DMS79 (cell line): ENCODE measurements at regions not wholly inside any gene's neighbourhood (a gene's known extent, or its start where the extent isn't known, plus 50 kb on each side); places are given as distances from the start of the nearest gene placed in this dataset.
A peak's percentile ranks its signal among the peaks of the same experiment; 100 is the strongest.
"Not testable (repeated sequence)": the region's sequence is repeated elsewhere in the genome, so short reads cannot be mapped to it uniquely, and the experiment has no call there.

ENCODE experiments used
- DNase-seq: peaks from one replicate; lab custom pipeline; 2025; lab: John Stamatoyannopoulos, UW

DNA sequence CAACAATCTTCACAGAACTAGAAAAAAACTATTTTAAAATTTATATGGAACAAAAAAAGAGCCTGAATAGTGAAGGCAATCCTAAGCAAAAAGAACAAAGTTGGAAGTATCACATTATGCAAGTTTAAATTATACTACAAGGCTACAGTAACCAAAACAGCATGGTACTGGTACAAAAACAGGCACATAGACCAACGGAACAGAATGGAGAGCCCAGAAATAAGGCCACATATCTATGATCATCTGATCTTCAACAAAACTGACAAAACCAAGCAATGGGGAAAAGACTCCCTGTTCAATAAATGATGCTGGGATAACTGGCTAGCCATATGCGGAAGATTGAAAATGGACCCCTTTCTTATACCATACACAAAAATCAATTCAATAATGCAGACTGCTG, 74.4 kb upstream of the RTN4 start:
- DNase-seq, result not testable (repeated sequence)

DNA sequence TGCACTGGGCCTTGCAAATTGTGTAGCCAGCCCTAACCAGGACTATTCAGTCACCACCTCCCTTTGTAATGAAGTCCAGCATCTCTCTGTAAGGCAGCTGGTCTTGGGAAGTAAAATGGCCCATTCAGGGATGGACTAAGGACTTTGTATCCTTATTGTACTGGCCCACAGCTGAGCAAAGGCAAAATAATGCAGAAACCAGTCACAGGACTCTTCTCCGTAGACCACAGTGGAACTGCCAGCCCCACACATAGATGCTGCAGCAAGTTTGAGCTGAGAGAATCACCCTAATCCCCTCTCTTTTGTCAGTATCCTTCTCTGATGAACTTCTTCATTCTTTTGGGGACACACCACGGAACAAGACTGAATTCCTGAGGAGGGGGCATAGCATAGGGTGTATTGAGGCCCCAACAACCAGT, 73.6 kb upstream of the RTN4 start:
- no peak for DNase-seq

DNA sequence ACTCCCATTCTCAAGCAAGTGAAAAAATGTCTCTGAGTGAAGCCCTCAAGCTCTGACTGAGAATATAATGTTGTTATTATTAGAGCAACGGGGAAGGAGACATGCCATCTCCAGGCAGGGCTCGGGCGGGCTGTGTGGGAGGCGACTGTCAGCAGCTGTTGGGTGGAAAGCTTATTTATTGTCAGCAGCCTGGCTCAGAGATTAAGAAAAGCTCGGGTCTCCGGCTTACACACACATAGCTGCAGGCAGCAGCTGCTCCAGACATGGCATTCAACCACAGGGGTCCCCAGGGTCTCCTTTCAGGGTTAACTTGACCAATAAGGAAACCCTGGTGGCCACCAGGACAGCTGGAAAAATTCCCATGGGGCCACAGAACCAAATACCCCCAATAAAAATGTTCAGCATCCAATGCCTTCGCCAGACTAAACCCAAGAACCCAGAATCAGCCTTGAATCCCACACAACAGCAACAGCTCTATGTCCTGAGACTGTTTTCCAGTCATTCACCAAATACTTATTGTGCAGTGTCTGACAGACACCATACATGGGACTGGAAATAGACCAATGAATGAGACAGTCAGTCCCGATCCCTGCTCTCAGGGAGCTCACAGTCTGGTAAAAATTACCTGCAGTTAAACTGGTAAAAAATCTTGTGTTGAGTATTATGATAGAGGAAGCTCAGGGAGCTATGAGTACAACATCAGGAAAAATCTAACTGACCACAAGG, 70.5 kb upstream of the RTN4 start:
- no peak for DNase-seq

DNA sequence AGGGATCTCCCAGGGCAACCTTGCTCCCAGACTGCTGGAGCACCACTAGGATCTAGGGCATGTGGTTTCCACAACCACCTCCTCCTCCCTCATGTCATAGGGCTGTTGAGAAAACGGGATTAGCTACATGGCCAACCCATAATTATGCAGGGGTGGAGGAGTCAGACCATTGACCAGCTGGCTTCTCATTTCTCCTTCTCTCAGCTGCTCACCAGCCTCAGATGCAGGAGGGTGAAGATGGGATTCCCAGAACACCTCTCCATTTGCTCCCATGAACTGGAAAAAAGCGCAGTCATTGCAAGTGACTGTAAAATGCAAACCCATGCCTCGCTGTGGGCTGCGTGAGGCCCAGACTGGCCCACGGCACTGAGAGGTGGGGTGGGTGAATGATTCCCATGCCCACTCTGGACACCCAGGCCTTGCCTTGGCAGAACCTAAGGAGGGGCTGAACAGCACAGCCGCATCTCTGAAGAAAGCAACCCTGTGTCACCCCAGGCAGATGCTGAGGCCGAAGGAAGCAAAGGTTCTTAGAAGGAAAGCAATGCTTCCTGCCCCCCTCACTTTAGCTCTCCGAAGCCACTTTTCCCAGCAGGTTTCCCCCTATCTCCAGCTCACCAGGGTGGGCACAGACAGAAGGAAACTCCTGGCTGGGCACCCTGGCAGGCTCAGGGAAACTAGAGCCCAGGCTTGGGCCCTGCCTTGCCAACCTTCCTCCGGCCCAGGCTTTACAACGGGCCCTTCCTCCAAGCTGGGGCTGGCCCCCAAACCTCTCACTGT, 69.6 kb upstream of the RTN4 start:
- no peak for DNase-seq

DNA sequence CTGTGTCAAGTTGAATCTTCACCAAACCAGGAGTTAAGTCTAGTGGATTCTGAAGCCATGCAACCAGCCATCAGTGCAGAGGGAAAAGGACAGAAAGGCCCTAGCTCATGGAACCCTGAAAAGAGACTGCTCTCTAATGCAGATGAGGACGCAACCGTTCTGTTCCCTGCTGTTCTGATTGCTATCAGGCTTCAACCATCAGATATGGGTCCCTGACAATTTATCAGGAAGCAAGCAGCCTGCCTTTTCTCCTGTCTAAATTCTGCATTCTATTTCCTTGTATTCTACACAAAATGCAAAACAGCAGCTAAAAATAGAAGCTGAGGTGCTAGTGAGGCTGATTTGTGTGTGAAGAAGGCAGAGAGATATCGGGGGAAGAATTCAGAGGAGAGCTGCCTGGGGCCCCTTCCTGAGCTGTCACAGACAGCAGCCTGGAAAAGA, 68.4 kb upstream of the RTN4 start:
- no peak for DNase-seq

DNA sequence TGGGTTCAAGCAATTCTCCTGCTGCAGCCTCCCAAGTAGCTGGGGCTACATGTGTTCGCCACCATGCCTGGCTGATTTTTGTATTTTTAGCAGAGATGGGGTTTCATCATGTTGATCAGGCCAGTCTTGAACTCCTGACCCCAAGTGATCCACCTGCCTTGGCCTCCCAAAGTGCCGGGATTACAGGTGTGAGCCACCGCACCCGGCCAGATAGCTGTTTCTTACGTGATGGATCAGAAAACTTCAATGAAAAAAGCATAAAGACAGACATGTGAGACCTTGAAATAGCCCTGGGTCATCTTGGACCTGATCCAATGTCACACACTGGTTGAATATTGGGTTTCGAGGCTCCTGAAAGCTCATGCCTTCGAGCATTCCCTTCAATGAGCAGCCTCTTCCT, 66.7 kb upstream of the RTN4 start:
- DNase-seq, result no peak

DNA sequence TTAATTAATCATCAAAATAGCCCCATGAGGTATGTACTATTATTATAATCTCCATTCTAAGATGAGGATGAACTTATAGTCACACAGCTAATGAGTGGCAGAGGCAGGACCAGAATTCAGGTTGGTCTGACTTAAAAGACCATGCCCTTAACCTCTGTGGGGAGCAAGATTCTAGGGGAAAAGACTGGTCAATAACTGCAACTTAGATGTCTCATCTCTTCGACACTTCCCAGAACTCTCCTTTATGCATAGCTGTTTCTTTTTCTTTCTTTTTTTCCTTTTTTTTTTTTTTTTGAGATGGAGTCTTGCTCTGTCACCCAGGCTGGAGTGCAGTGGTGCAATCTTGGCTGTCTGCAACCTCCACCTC, 66.3 kb upstream of the RTN4 start:
- DNase-seq, result no peak

DNA sequence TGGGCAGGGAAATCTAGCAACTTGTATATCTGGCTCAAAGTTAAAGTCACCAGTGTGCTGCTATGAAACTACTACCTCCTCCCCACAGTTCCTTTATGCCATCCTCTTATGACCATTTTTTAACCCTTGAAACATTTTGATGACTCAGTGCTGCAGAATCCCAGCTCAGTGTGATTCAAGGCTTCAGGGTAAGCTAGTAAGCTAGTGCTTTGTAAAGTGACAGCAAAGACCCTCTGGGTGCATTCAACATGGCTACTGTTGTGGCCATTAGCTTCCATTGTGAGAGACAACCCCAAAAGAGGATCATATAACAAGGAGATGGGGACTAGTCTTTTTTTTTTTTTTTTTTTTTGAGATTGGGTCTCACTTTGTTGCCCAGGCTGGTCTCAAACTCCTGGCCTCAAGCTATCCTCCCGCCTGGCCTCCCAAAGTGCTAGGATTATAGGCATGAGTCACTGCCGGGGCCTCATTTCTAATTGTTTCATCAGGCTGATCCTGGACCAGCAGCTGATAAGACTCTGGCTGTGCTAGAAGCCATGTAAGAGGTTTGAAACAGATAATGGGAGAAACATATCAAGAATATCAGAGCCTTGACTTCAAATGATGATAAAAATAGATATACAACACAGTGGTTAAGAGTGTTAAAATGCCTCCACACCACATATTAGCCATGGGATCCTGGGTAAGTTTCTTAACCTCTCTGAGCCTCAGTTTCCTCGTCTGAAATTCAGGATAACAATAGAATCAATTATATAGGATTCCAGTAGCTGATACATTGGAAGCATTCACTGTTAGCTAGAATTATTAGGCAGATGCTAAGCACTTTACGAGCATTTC, 65.7 kb upstream of the RTN4 start:
- DNase-seq, result no peak

DNA sequence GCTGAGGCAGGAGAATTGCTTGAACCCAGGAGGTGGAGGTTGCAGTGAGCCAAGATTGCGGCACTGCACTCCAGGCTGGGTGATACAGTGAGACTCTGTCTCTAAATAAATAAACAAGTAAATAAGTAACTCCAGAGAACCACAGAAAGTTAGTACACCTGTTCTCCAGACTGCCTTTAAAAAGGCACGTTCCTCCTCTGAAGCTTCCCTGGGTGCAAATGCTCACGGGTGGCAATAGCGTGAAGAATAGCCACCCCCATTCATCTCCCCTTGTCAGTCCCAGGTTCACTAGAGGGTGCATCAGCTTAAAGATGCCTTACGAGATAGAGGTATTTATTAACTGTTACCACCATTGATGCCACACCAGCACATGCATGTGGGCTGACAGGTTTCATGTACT, 64.3 kb upstream of the RTN4 start:
- DNase-seq, result no peak

DNA sequence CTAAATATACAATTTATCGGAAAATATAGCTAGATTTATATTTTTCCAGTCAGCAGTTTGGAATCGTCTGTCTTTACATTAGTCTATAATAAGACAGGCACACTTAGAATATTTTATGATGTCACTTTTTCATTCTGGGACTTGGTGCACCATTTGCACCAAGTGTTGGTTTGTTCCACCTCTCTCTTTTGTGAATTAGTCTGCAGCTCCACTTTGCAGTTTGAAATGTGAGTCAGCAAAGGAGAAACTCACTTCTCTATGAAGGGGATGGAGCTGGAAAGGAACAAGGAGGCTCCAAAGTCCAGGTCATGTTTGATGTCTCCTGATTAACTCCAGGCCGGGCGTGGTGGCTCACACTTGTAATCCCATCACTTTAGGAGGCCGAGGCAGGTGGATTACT, 63.8 kb upstream of the RTN4 start:
- DNase-seq, result no peak

DNA sequence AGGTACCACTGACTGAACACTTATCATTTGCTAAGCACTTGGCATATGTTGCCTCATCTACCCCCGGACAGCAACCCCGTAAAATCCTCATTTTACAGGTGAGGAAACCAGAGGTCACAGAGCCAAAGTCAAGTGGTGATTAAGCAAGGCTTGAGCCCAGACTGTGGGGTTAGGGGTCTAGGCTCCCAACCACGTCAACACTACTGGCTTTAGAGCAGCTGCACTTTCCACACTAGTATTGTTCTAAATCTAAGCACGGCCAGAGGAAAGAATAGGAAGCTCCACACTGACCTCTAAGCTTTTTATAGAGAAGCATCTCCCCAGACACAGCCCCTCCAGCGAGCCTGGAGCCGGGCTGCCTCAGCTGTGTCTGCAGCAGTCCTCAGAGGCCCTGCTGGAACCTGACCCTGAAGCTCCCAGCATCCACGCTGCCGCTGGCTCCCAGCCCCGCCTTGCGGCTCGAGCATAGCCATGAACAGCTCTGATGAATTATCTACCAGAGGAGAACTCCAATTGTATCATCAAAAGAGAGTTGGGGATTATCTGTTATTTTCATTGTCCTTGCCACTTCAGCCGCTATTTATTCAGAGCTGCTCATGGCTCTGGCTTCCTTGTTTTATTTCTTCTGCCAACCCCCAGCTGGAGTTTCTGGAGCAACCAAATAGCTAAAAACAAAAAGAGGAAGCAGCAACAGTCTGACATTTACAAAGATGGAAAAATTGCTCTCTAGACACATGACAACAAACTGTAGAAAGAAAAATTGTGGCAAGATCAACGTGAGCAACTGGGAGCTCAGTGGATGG, 62.2 kb upstream of the RTN4 start:
- DNase-seq, result peak; percentile 35

DNA sequence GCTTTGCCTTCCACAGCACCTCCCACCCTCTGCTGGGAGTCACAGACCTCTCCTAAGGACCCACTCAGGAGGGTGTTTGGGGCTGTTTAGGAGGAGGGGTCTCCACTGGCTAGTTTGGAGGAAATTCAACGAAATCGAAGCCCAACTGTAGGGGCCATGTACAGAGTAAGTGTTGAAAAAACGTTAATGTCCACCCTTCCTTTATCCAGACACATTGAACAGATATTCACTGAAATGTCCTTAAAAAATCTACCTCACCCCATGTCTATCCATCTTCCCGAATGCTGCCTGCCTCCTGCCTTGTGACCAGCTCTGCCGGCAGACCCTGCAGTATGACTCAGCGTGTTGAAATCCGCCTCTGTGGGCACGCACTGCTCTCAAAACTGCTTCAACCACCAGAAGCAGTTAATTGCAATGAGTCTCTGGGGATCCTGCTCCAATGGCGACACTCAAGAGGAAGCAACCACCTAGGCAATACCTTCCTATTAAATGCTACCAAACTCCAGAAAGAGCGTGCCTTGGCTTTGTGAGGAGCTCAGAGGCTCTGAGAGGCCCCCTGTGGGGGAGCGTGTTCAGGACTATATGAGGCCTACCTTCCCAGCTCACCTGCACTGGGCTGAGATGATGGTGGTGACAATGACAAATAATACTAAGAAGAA, 61.4 kb upstream of the RTN4 start:
- peak; percentile 98 for DNase-seq

DNA sequence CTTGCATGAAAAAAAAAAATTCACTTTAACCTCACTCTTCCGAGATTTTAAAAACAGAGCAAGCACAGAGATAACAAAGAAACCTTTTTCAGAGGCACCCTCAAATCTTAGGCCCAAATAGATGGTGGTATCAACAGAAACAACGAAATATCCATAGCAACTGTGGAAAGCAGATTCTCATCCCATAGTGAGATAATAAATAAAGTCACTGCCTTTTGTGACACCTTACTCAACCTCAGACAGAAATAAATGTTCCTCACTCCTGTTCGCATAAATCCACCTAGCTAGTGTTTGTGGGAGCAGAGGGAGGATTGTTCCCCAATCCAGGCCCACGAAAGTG, 60.9 kb upstream of the RTN4 start:
- DNase-seq, result no peak

DNA sequence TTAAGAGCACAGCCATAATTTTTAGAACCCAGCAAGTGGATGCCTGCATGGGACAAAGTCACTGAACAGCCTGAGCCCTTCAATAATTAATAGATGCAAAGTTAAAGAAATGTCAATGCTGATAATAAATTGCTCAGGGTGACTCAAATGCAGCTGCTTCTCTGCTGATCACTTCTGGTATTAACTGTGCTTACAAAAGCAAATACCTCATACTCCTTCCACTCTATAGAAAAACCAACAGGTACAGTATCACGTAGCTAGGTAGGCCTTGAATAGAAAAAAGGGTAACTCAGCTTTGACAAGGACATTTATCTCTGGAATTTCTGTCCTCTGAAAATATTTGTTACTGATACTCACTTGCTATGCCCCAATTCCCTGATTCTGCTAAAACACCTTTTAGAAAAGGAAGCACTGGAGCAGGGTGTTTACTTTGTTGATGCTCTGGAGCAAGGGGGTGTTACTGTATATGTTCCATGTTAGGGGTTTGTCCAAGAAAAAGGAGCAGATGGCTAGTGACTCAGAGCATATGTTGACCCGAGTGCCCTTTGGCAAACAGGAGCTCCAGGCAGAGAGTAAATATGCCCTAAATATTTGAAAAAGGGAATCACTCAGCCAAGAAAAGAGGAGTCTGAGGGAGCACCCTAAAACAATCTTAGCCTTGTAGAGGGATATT, 59.1 kb upstream of the RTN4 start:
- DNase-seq, result no peak

DNA sequence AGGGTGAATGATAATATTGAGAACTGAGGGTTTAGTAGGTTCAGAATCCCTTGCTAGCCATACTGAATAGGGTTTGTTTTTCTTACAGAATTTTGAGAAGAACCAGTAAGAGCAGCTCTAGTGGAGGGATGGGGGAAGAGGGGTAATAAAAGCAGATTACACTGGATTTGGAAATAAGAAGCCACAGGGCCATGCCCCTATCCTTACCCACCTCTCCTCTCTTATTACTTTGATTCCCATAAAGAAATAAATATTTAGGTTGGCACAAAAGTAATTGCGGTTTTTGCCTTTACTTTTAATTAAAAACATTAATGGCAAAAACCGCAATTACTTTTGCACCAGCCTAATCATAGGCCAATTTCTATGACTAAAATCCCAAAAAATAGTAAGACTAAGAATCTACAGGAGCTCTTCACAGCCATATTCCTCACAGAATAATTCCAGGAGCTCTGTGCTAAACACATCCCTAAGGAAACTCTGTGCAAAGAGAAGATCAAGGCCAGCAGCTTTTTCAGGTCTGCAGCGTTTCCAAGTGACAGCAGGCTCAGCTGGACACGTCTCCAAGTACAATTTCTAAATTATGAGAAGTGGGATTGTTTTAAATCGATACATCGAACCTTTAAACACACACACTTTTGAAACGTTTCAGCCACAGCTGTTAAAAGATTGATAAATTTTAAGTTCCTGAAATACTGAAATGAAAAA, 58.4 kb upstream of the RTN4 start:
- no peak for DNase-seq

DNA sequence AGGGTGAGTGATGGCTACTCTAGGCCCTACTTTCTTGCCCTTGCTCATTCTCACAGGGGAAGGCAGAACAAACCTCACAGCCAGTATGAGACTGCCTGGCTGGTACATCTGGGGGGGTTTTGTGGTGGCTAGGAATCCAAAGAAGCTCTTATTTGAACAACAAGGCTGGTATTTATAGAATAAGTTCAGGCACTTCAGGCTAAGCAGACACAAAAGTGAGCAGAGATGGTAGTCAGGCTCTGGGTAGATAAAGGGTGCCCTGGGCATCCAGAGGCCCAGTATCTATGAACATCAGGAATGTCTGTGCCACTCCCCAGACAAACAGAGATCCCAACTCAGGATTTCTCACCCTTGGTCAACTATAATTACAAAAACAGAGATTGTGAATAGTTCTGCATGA, 57.2 kb upstream of the RTN4 start:
- no peak for DNase-seq

DNA sequence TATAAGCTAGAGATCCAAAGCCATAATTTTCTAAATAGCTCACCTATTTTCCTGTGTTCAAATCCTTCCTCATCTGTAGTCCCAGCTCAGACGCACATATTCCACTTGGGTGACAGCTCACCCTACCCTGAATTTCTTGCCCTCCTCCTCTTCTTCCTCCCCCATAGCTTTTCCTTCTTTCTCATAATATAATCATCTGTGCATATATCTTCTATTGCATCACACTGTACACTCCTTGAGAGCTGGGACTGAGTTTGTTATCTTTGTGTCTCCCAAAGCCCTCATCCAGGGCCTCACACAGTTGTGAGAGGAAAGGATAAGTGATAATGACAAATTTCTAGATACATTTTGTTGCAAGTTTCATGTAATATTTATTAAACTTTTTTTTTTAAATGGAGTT, 55.9 kb upstream of the RTN4 start:
- DNase-seq, result no peak

DNA sequence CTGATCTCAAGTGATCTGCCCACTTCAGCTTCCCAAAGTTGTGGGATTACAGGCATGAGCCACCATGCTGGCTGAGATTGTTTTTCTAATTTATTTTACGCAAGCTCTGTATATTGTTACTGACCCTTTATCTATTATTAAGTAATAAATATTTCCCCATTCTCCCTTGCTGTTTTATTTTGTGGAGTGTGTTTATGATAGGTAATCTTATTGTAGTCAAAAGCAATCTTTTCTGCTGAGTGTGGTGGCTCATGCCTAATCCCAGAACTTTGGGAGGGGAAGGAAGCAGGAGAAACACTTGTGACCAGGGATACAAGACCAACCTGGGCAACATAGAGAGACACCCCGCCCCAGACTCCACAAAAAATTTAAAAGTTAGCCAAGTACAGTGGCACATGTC, 55.2 kb upstream of the RTN4 start:
- no peak for DNase-seq

DNA sequence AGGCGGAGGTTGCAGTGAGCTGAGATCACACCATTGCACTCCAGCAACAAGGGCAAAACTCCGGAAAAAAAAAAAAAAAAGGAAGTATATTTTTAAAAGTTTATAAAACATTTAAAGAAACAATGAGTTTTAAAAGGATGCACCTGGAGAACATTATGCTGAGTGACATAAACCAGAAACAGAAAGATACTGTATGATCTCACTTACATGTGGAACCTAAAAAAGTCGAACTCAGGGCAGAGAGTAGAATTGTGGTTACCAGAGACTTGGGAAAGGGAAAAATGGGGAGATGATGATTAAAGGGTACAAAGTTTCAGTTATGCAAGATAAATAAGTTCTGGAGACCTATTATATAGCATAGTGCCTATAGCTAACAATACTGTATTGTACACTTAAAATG, 52.8 kb upstream of the RTN4 start:
- no peak for DNase-seq

DNA sequence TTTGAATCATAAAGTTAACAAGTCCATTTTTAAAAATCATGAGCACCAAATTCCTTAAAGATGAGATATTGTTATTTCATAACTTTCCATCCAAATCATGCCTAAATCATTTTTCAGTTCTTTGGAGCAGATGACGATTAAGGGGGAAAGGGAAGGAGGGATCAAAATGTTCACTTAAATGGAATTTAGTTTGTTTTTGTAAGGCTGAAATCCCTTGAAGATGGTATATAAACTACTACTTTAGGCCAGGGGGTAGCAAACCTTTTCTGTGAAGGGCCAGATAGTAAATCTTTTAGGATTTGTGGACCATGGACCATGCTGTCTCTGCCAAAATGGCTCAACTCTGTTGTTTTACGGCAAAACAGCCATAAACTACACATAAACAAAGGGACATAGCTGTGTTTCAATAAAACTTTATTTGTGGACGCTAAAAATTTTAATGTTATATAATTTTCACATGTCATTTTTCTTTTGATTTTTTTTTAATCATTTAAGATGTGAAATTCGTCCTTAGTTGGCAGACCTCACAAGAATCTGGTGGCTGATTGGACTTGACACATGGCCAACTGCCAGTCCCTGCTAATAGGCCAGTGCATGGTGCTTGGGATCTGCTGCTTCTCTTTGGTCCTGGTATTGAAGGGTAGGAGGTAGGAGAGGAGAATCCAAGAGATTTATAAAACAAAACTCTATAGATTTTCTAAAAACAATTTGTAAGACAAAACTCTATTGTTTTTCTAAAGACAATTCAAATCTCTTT, 52.0 kb upstream of the RTN4 start:
- no peak for DNase-seq
